Urinary bladder (tissue), 3 donors: ENCODE measurements at regions not wholly inside any gene's neighbourhood (a gene's known extent, or its start where the extent isn't known, plus 50 kb on each side); places are given as distances from the start of the nearest gene placed in this dataset.

Experiments
- DNase-seq: peaks from one replicate; pipeline ENCODE4 v3.0.0-alpha.2; 2015; ENCODE audit errors: extremely low spot score
- H3K27ac ChIP-seq: one replicate; pipeline ENCODE4 v1.5.1; 2013; ENCODE audit warnings: low read depth, mild to moderate bottlenecking, moderate library complexity
- H3K36me3 ChIP-seq: one replicate; pipeline ENCODE4 v1.6.1; 2013; ENCODE audit warnings: mild to moderate bottlenecking, moderate library complexity; ENCODE audit not compliant: insufficient read depth
- H3K4me1 ChIP-seq: one replicate; pipeline ENCODE4 v1.6.1; 2013; ENCODE audit warnings: mild to moderate bottlenecking, moderate library complexity; ENCODE audit not compliant: insufficient read depth
- H3K4me3 ChIP-seq: one replicate; pipeline ENCODE4 v1.5.1; 2013; ENCODE audit warnings: low read depth, low read length
- WGBS: extraction: QIAGEN DNeasy Blood & Tissue Kit; methylation state at CpG from one replicate; pipeline ENCODE4 v1.1.7; 2013; 5-methylcytosine and 5-hydroxymethylcytosine counted together
- donor health status: healthy with polysubstance abuse.
- donor health status: healthy.

DNA sequence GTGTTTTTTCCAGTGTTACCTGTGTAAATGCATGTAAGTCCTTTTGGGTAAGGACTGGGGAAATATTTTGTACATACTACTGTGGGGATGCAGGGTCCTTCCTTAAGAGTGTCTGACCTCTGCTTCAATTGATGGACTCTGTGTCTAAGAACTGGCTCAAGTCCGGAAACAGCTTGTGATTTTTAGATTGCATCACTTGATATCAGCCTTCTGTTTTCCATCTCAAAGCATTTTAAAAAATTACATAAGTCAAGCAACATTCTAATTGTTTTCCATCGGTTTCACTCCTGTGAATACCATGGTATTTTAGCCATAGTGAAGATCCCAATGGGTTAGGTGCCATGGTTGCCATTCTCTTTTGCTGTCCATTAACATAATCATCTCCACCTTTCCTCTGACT, 597.6 kb downstream of the SQOR start:
- no peaks in the 10 kb centered on the region for H3K36me3 ChIP-seq
- H3K4me3 ChIP-seq: no peak overlapping the region
- DNase-seq: no peak
- no peaks in the 10 kb centered on the region for H3K4me1 ChIP-seq
- 89% methylated on average over 2 of the region's 2 CpGs for WGBS
- H3K27ac ChIP-seq: no peak overlapping the region

DNA sequence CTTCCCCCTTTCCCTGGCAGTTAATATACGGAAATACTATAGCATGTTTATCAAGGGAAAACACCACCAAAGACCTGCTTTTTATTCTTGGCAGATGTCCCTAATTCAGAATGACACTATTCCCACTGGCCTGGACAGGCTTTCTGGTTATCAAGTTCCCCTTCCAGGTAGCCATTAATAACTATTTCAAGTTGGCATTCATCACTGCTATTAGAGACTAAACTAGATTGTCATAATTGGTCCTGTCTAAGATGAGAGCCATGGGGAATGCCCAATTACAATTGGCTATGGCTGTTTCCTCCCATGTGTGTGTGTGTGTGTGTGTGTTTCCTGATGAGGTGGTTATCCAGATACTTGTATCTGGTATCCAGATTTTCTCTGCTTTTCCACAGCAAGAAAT, 608.1 kb downstream of the SQOR start:
- WGBS: 66% methylated on average over 1 of the region's 1 CpG
- H3K4me3 ChIP-seq: no peak overlapping the region
- no peak for DNase-seq
- H3K4me1 ChIP-seq: no peaks in the 10 kb centered on the region
- H3K36me3 ChIP-seq: no peaks in the 10 kb centered on the region
- no peak overlapping the region for H3K27ac ChIP-seq

DNA sequence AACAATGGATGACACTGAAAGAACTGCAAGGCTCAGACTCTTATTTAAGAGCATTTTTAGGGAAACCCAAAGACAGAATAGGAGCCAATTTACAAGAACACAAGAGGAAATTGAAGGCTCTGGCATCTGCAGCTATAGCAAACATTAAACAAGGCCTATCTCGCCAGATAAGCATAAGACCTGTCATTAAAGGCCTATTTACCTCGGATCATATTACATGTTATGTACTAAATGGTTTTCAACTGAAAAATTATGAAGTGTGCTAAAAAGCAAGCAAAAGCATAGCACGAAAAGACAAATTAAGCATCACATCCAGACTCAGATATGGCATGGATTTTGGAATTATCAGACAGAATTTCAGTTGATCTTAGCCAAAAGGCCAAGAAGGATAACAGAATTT, 617.1 kb downstream of the SQOR start:
- no peak for DNase-seq
- no peak overlapping the region for H3K27ac ChIP-seq
- H3K4me1 ChIP-seq: no peaks in the 10 kb centered on the region
- H3K36me3 ChIP-seq: no peaks in the 10 kb centered on the region
- H3K4me3 ChIP-seq: no peak overlapping the region
- WGBS: 59% methylated on average over 3 of the region's 3 CpGs

DNA sequence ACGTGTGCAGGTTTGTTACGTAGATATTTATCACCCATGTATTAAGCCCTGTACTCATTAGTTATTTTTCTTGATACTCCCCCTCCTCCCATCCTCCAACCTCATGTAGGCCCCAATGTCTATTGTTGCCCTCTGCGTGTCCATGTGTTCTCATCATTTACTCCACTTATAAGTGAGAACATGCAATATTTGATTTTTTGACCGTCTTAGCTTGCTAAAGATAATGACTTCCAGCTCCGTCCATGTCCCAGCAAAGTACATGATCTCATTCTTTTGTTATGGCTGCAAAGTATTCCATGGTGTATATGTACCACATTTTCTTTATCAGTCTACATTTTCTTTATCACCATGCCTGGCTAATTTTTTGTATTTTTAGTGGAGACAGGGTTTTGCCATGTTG, 623.2 kb downstream of the SQOR start:
- 84% methylated on average over 5 of the region's 5 CpGs for WGBS
- Histone ChIP-seq H3K4me3 (no peak overlapping the region), H3K27ac (no peak overlapping the region), H3K36me3 (no peaks in the 10 kb centered on the region), H3K4me1 (no peaks in the 10 kb centered on the region)
- DNase-seq: no peak

- Histone ChIP-seq H3K4me1 (no peaks in the 10 kb centered on the region), H3K36me3 (no peaks in the 10 kb centered on the region), H3K4me3 (no peak overlapping the region), H3K27ac (no peak overlapping the region)
- 87% methylated on average over 3 of the region's 3 CpGs for WGBS
- DNase-seq: no peak
Measured at GRCh38 chr15:46260937-46261336, 626.1 kb downstream of the SQOR start.

- Histone ChIP-seq H3K4me3 (no peak overlapping the region), H3K36me3 (no peaks in the 10 kb centered on the region), H3K27ac (no peak overlapping the region), H3K4me1 (no peaks in the 10 kb centered on the region)
- WGBS: 46% methylated on average over 3 of the region's 3 CpGs
- no peak for DNase-seq
Measured at GRCh38 chr15:46265664-46266347, 631.0 kb downstream of the SQOR start.

DNA sequence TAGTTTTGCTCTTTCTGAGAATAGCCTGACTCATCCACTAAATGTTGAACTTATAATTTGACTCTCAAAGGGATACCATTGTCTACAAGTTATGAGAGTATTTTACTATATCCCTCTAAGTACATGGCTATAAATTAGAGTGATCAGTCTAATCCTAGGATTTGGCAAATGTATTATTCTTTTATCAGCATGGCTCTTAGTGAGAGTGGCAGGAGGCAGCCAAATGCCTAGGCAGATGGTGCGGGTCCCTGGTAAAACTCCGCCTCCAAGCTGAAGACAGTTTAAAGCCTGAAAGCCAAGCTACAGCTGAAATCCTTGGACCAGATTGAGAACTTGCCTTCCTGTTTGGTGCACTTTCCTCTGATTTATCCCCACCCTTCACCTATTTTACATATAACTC, 631.8 kb downstream of the SQOR start:
- WGBS: 36% methylated on average over 2 of the region's 2 CpGs
- no peak overlapping the region for H3K4me3 ChIP-seq
- no peaks in the 10 kb centered on the region for H3K36me3 ChIP-seq
- no peak for DNase-seq
- no peak overlapping the region for H3K27ac ChIP-seq
- H3K4me1 ChIP-seq: no peaks in the 10 kb centered on the region

DNA sequence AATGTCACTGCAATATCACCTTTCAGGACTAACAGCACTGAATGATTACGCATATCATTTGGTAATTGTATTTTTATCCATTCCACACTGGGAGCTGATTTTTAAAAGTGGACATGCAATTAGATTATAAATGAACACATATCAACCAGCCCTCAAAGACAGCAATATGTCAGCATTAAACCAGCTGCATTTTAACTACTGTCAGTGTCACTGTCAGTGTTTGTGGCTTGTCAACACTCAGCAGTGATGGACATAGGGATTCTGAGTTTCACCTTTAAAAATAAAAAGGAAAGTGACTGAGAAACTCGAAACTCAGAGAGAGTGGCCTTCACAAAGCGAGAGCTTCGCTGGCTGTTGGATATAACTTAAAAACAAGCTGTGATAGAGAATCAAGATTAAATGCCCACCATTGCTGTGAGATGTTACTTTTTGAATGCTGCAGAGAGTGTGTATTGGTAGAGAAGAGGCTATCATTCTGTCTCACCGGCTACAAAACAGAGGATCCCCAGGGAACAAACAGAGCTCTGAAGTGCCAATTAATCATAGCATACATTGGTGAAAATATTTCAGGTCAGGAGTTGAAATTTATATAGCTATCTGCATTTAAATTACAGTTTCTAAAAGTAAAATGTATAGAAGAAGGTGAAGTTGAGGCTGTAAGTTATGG, 635.8 kb downstream of the SQOR start:
- Histone ChIP-seq H3K4me1 (no peaks in the 10 kb centered on the region), H3K36me3 (no peaks in the 10 kb centered on the region), H3K27ac (no peak overlapping the region), H3K4me3 (no peak overlapping the region)
- 90% methylated on average over 5 of the region's 5 CpGs for WGBS
- DNase-seq: no peak

DNA sequence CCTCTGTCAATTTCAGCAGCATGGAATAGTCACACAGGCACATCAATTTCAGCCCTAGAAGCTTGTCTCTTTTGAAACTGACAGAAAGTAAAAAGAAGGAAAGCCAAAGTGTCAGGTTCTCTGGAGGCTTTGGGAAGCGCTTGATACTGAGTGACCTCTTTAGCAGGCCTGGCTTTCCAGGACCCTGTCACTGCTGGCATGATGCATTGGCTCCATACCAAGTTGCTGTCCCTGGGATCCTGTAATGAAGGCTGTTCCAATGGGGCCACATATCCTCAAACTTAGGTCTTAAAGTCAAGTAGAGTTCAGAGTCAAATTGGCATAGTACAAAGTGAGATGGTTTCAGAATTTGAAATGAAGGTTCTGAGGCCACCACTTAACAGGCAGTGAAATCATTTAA, 640.9 kb downstream of the SQOR start:
- 93% methylated on average over 1 of the region's 1 CpG for WGBS
- Histone ChIP-seq H3K4me3 (no peak overlapping the region), H3K27ac (no peak overlapping the region), H3K36me3 (no peaks in the 10 kb centered on the region), H3K4me1 (no peaks in the 10 kb centered on the region)
- DNase-seq: no peak

DNA sequence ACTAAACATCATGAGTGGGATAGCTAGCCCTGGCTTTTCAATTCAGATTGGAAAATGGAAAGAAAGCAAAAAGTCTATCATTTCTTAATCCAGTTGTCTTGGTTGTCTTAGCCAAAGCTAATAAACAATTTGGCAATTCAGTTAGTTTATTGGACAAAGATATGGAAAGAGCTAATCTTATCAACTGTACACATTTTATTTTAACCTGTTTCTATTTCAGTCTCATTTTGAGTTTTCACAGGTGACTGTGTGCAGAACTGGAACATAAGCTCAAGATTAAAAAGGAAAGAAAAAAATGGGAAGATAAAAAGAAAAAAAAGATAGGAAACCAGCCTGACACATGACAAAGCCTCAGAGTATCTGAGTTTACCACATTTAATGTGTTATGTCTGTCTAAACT, 642.6 kb downstream of the SQOR start:
- no peak for DNase-seq
- no peaks in the 10 kb centered on the region for H3K4me1 ChIP-seq
- H3K27ac ChIP-seq: no peak overlapping the region
- no peak overlapping the region for H3K4me3 ChIP-seq
- no peaks in the 10 kb centered on the region for H3K36me3 ChIP-seq

DNA sequence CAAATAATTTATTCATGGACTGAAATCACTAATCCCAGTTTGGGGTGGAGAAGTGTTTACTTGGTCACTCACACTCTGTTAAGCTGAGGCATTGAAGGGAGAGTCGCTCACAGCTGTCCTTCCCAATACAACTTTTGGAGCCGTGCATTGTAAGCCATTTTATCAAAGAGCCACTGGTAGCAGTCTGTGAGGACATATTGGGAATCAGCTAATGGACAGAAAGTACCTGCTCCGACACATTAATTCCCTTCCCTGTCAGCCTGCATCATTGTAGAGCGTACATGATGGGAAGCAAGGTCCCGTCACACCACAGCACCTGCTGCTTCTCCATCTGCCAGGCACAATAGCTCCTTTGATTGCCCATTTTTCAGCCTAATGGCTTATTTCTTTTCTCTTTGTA, 643.2 kb downstream of the SQOR start:
- DNase-seq: no peak
- Histone ChIP-seq H3K4me3 (no peak overlapping the region), H3K36me3 (no peaks in the 10 kb centered on the region), H3K4me1 (no peaks in the 10 kb centered on the region), H3K27ac (no peak overlapping the region)
- 47% methylated on average over 5 of the region's 5 CpGs for WGBS

GRCh38 chr15:46278486-46279090, 643.8 kb downstream of the SQOR start:
- H3K4me3 ChIP-seq: no peak overlapping the region
- H3K4me1 ChIP-seq: no peaks in the 10 kb centered on the region
- H3K27ac ChIP-seq: no peak overlapping the region
- DNase-seq: peak; percentile 31
- 31% methylated on average over 5 of the region's 5 CpGs for WGBS
- H3K36me3 ChIP-seq: no peaks in the 10 kb centered on the region

DNA sequence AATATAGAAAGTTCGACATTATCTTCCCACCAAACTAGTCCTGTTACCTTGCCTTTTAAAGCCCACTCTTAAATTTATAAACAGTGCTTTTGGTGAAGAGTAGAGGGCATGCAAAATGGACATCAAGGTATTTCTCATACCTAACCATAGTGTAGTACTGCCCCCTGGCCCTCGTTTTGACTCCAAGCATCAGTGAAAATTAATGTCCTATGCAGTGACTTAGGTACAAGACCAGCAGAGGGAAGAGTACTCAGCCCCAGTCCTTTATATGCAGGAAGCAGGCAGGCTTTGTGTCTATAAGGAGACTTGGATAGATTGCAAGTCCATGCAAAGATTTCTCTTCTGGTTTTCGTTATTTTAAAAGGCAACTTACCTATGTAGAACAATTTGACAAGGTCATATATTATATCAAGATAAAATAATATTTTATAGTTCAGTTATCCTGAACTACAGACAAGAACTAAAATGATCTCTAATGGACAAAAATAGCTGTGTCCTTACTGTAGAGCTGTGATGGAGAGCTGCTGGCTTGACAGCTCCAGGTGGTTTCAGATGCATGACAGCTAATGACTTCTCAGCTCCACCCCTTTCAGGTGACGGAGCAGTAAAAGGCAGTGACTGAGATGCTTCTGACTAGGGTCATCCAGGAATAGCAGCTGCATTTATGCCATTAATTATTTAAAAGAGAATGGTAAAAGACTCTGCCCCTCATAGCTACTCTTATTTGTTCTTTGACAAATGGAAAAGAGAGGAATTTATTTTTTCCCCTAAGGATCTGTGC, 646.1 kb downstream of the SQOR start:
- no peak overlapping the region for H3K4me3 ChIP-seq
- WGBS: 64% methylated on average over 4 of the region's 4 CpGs
- DNase-seq: no peak
- no peaks in the 10 kb centered on the region for H3K4me1 ChIP-seq
- no peaks in the 10 kb centered on the region for H3K36me3 ChIP-seq
- no peak overlapping the region for H3K27ac ChIP-seq

GRCh38 chr15:46293550-46293949, 658.7 kb downstream of the SQOR start:
- no peak for DNase-seq
- Histone ChIP-seq H3K4me1 (no peaks in the 10 kb centered on the region), H3K36me3 (no peaks in the 10 kb centered on the region), H3K27ac (no peak overlapping the region), H3K4me3 (no peak overlapping the region)
- WGBS: 94% methylated on average over 3 of the region's 3 CpGs
